HG02759 (cell line): ENCODE measurements at regions not wholly inside any gene's neighbourhood (a gene's known extent, or its start where the extent isn't known, plus 50 kb on each side); places are given as distances from the start of the nearest gene placed in this dataset.
"Not testable (repeated sequence)": the region's sequence is repeated elsewhere in the genome, so short reads cannot be mapped to it uniquely, and the experiment has no call there.

Experiments
- ATAC-seq: cut with Tn5 transposase; IDR thresholded peaks from one replicate; pipeline ENCODE4 v1.9.1; 2021; ENCODE audit warnings: mild to moderate bottlenecking, moderate library complexity; ENCODE audit not compliant: unreplicated experiment

GRCh38 chr6:126202707-126203106, 137.2 kb upstream of the CENPW start:
- ATAC-seq, result no peak

- no peak for ATAC-seq
These were observed 135.8 kb upstream of the CENPW start for GRCh38 chr6:126204126-126204525.

GRCh38 chr6:126204598-126204997, 135.3 kb upstream of the CENPW start:
- ATAC-seq, result no peak

DNA sequence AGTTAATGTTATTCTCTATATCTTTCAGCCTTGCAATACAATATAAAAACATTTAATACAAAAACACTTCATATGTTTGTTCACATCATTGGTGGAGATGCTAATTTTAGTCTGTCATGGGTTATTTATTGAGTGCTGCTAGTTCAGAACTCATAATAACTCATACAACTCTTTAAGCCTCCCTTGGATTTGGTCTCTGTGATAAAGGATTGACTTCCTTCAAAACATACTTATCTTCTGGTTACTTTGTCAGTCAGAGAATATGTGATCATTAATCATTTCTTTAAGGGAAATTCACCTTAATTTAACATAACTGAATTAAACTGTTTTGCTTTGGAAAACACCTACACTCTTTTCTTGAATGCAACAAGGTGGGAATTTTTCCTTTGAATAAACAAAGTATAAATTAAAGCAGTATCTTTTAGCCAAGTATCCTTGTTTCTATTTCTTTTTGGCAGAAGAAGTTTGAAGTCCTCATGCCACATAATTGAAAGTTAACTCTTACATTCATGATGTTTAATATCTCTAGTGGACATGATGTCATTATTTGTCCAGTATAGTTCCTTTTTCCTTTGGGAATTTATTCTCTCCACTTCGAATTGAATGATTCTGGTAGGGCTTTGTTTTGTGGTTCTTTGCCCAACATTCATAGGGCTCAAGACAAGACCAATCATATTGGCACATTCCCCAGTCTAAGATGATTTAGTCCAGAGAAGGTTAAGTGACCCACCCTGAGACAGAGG, 133.2 kb upstream of the CENPW start:
- ATAC-seq, result no peak

- ATAC-seq, result no peak
These were observed 129.4 kb upstream of the CENPW start for GRCh38 chr6:126210398-126211075.

- ATAC-seq, result no peak
These were observed 122.4 kb upstream of the CENPW start for GRCh38 chr6:126217497-126217896.

- ATAC-seq, result not testable (repeated sequence)
These were observed 119.0 kb upstream of the CENPW start for GRCh38 chr6:126220901-126221300.

- no peak for ATAC-seq
These were observed 111.8 kb upstream of the CENPW start for GRCh38 chr6:126227833-126228702.

GRCh38 chr6:126232671-126233070, 107.2 kb upstream of the CENPW start:
- no peak for ATAC-seq

GRCh38 chr6:126233192-126233591, 106.7 kb upstream of the CENPW start:
- no peak for ATAC-seq

- no peak for ATAC-seq
These were observed 104.6 kb upstream of the CENPW start for GRCh38 chr6:126235363-126235762.

DNA sequence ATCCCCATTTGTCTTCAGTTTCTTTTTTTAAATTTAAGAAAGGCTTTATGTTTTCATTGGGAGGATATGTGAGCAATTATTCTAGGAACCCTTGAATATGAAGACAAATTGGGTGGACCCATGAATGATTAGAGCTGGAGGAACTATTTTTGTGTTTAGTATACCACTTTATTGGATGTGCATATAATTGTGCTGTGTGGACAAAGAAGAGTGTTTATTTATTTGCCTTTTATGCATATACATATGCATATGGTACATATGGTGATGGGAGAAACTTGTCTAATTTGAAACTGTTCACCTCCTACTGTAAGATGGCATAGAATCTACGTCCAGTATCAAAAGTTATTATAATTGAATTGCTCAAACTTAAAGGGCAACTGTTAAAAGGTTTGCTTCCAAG, 94.8 kb upstream of the CENPW start:
- ATAC-seq, result no peak

GRCh38 chr6:126252154-126252553, 87.8 kb upstream of the CENPW start:
- ATAC-seq, result no peak

DNA sequence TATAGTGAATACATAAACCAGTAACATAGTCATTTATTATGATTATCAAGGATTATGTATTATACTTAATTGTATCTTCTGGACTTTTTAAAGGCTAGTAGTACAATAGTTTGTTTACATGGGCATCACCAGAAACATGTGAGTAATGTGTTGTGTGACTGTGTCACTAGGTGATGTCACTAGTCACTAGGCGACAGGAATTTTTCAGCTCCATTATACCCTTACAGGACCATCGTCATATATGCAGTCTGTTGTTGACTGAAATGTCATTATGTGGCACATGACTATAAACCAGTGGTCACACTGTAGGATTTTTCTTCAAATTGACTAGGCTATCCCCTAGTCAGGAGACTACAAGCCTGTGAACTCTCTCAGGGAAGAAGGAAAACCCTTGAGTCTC, 86.5 kb upstream of the CENPW start:
- ATAC-seq, result no peak

DNA sequence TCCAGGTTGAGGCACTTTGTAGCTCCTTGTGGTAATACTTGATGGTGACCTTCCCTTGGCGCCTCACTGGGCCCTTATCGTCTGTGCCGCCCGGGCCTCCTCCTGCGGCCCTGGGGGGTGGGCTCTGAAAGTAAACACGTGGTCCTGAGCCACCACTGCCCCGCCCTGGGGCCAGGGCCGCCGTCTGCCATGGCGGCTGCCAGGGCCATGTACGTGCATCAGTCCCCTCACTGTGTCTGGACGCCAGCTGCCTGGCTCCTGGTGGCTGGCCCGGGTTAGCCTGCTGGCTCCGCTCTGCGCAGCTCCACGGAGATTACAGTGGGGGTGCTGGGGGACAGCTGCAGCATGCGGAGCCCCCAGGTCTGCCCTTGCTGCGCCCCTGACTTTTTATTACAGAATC, 81.8 kb upstream of the CENPW start:
- no peak for ATAC-seq

DNA sequence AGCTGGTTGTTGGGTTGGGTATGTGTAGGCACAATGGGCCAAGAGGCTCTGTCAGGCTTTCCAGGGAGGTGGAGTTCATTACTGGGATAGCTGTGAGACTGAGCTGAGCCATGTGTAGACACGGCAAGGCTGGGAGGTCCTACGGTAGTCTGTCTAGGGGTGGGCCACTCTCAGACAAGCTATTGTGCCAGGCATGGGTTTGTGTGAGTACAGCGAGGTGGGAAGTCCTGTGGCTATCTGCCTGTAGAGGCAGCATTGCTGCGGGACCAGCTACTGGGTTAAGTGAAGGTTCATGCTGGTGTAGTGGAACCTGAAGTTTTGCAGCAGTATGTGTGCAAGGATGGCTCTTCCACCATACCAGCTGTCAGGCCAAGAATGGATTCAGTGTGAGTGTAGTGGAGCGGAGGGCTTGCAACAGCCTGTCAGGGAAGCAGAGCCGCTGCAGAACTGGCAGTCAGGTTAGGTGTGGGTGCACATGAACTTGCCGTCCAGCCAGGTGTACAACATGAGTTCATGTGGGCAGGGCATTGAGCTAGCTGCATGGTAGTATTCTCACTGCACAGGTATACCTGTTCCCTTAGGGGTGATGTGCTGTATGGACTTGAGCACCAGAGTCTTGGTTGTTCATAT, 78.0 kb upstream of the CENPW start:
- no peak for ATAC-seq

DNA sequence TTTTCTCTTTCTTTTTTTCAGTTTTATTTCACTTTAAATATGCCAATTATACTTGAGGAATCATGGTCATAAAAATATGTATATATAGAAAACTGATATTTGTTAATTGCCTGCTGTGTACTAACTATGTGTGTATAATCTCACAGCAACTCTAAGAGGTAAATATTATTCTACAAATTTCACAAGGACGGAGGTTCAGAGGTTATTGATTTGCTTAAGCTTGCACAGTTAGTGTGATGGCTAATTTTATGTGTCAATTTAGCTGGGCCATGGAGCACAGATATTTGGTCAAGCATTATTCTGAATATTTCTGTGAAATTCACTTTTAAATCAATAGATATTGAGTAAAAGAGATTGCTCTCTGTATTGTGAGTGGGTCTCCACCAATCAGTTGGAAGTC, 75.7 kb upstream of the CENPW start:
- no peak for ATAC-seq

DNA sequence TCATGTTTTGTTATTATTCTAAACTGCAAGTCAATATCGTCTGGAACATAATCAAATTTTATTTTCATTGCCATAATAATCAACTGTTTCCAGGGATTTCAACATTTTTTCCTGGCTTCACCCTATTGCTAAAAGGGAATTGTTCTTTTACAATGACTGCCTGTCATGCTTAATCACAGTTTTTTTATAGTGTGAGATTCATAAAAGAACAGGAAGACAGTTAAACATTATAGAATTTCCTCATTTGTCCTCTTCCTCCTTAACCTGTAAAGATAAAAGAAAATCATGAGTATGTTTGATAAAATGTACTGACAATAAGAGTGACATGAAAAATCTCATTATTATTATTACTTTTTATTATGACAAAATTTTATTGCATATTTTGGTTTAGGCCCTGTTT, 73.3 kb upstream of the CENPW start:
- no peak for ATAC-seq

DNA sequence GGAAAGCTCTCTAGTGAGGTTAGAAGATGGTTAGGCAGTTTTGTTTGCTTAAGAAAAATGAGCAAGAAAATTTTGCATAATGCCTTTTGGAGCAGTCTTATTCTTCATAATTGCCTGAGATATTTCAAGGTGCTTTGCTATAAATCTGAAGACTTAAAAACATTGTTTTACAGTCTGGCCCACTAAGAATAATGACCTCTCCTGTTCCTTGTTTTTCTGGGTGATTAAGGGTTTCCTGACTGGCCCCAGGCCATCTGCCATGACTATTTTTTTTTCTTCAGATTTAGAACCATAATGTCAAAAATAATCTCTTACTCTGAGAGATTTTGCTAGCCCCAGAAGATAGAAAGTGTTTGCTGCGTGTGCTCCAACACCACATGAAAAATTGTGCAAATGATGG, 72.3 kb upstream of the CENPW start:
- peak; percentile 15 for ATAC-seq

GRCh38 chr6:126268092-126268491, 71.8 kb upstream of the CENPW start:
- ATAC-seq, result peak; percentile 97

GRCh38 chr6:126280287-126280686, 59.6 kb upstream of the CENPW start:
- ATAC-seq, result no peak
